H1 (cell line): ENCODE measurements at regions not wholly inside any gene's neighbourhood (a gene's known extent, or its start where the extent isn't known, plus 50 kb on each side); places are given as distances from the start of the nearest gene placed in this dataset.
"Not testable (repeated sequence)": the region's sequence is repeated elsewhere in the genome, so short reads cannot be mapped to it uniquely, and the experiment has no call there.

Experiments used
- CTCF ChIA-PET: fragments of 300-600 bp; sonication (Branson Sonifier 250); formaldehyde crosslinking; loops from one replicate; lab custom pipeline; 2021; ENCODE audit not compliant: partially characterized antibody; lab: Charles Lee
- POLR2A ChIA-PET: fragments of 300-600 bp; sonication (Branson Sonifier 250); formaldehyde crosslinking; loops from one replicate; lab custom pipeline; 2021; ENCODE audit warnings: inconsistent platforms; ENCODE audit not compliant: partially characterized antibody; lab: Charles Lee
- DNase-seq, 2 experiments: peaks; one replicate each; pipeline versions ENCODE4 v3.0.0 to v3.0.0-alpha.2; 2010 to 2022; ENCODE audit warnings: low spot score in 2 of 2, low read depth in 1 of 2, mixed read lengths in 1 of 2
- FAIRE-seq: peaks from 2 replicates; lab custom pipeline; 2011; peaks lifted over from hg19 to GRCh38; lab: Jason Lieb, UNC
- H2AFZ ChIP-seq: 2 replicates; pipeline ENCODE4 v1.8.1; 2012; ENCODE audit warnings: low read length, inconsistent platforms
- H2AK5ac ChIP-seq: 2 replicates; pipeline ENCODE4 v1.6.1; 2013; ENCODE audit warnings: low read depth, low read length
- H2BK120ac ChIP-seq: replicated peaks from 2 replicates; pipeline ENCODE3; 2013; ENCODE audit warnings: low read depth, low read length, inconsistent platforms
- H2BK12ac ChIP-seq: 2 replicates; pipeline ENCODE4 v1.6.1; 2013; ENCODE audit warnings: low read depth, low read length
- H2BK15ac ChIP-seq: 2 replicates; pipeline ENCODE4 v1.6.1; 2013; ENCODE audit warnings: low read length
- H2BK20ac ChIP-seq: 2 replicates; pipeline ENCODE4 v1.6.1; 2013; ENCODE audit warnings: low read length
- H2BK5ac ChIP-seq: 2 replicates; pipeline ENCODE4 v1.6.1; 2013; ENCODE audit warnings: low read depth, low read length
- H3K14ac ChIP-seq: 2 replicates; pipeline ENCODE4 v1.6.1; 2013; ENCODE audit warnings: inconsistent platforms; ENCODE audit not compliant: insufficient read length
- H3K18ac ChIP-seq: 2 replicates; pipeline ENCODE4 v1.6.1; 2013; ENCODE audit warnings: low read length; ENCODE audit errors: extremely low read depth
- H3K23ac ChIP-seq: 2 replicates; pipeline ENCODE4 v1.6.1; 2013; ENCODE audit warnings: inconsistent platforms; ENCODE audit not compliant: insufficient read length
- H3K23me2 ChIP-seq: 2 replicates; pipeline ENCODE4 v1.6.1; 2013; ENCODE audit warnings: low read depth, low read length
- H3K27ac ChIP-seq: 2 replicates; pipeline ENCODE4 v1.6.1; 2011; ENCODE audit warnings: low read depth, low read length, inconsistent platforms
- H3K27me3 ChIP-seq, 4 experiments: replicated peaks in 1 of 4; 1 replicate in 1 of 4; 2 replicates in 3 of 4; pipeline versions ENCODE4 v1.6.1 to v1.8.1; 2011 to 2013; ENCODE audit warnings: low read length in 3 of 4, mild to moderate bottlenecking in 3 of 4, inconsistent platforms in 2 of 4, mixed read lengths in 2 of 4, moderate library complexity in 1 of 4; ENCODE audit not compliant: control insufficient read depth in 3 of 4, insufficient read depth in 3 of 4; ENCODE audit errors: extremely low read depth in 1 of 4
- H3K36me3 ChIP-seq, 4 experiments: 2 replicates each; pipeline versions ENCODE4 v1.6.1 to v1.8.1; 2011 to 2013; ENCODE audit warnings: mild to moderate bottlenecking in 4 of 4, low read length in 3 of 4, moderate library complexity in 2 of 4, control low read depth in 1 of 4, inconsistent platforms in 1 of 4; ENCODE audit not compliant: insufficient read depth in 4 of 4, control insufficient read depth in 2 of 4
- H3K4ac ChIP-seq: replicated peaks from 2 replicates; pipeline ENCODE3; 2013; ENCODE audit warnings: low read length, low read depth, mixed read lengths, inconsistent platforms; ENCODE audit not compliant: insufficient read length
- H3K4me1 ChIP-seq, 4 experiments: replicated peaks in 1 of 4; 1 replicate in 1 of 4; 2 replicates in 3 of 4; pipeline versions ENCODE4 v1.6.1 to v1.8.1; 2011 to 2013; ENCODE audit warnings: low read length in 3 of 4, inconsistent platforms in 2 of 4, mixed read lengths in 1 of 4; ENCODE audit not compliant: insufficient read depth in 4 of 4, control insufficient read depth in 3 of 4
- H3K4me2 ChIP-seq, 2 experiments: 2 replicates each; pipeline versions ENCODE4 v1.6.1 to v1.8.1; 2011 to 2013; ENCODE audit warnings: low read depth in 2 of 2, low read length in 2 of 2, control low read depth in 1 of 2, inconsistent platforms in 1 of 2, mild to moderate bottlenecking in 1 of 2; ENCODE audit not compliant: insufficient read depth in 1 of 2
- H3K4me3 ChIP-seq, 4 experiments: fragments of 200-600, 300-600 bp in 1 of 4; sonication (generic), shearing (Covaris generic), sonication (Bioruptor Twin) in 1 of 4; 2 replicates each; pipeline versions ENCODE4 v1.5.1 to v1.8.1; 2011 to 2016; ENCODE audit warnings: low read length in 4 of 4, low read depth in 3 of 4, control low read depth in 2 of 4, inconsistent platforms in 2 of 4, mild to moderate bottlenecking in 2 of 4, mixed read lengths in 1 of 4, moderate library complexity in 1 of 4; ENCODE audit not compliant: insufficient read depth in 2 of 4; ENCODE audit errors: extremely low read depth in 1 of 4
- H3K56ac ChIP-seq: replicated peaks from 2 replicates; pipeline ENCODE3; 2013; ENCODE audit warnings: low read depth, mild to moderate bottlenecking, mixed read lengths, low read length, inconsistent platforms; ENCODE audit not compliant: insufficient read length
- H3K79me1 ChIP-seq: 2 replicates; pipeline ENCODE4 v1.6.1; 2013; ENCODE audit warnings: low read depth, low read length, control low read depth
- H3K79me2 ChIP-seq, 2 experiments: 2 replicates each; pipeline versions ENCODE4 v1.6.1 to v1.8.1; 2012 to 2013; ENCODE audit warnings: low read length in 2 of 2, mild to moderate bottlenecking in 2 of 2, inconsistent platforms in 1 of 2; ENCODE audit not compliant: insufficient read depth in 2 of 2, control insufficient read depth in 1 of 2
- H3K9ac ChIP-seq, 4 experiments: replicated peaks in 1 of 4; 1 replicate in 1 of 4; 2 replicates in 3 of 4; pipeline versions ENCODE4 v1.6.1 to v1.8.1; 2011 to 2013; ENCODE audit warnings: low read depth in 3 of 4, low read length in 3 of 4, control low read depth in 2 of 4, mild to moderate bottlenecking in 2 of 4, moderate library complexity in 2 of 4, inconsistent platforms in 1 of 4; ENCODE audit errors: extremely low read depth in 1 of 4
- H3K9me3 ChIP-seq, 2 experiments: 2 replicates each; pipeline versions ENCODE4 v1.6.1 to v1.8.1; 2012 to 2013; ENCODE audit warnings: mild to moderate bottlenecking in 2 of 2, moderate library complexity in 2 of 2, control low read depth in 1 of 2, inconsistent platforms in 1 of 2, low read depth in 1 of 2, low read length in 1 of 2, mixed read lengths in 1 of 2; ENCODE audit not compliant: insufficient read depth in 2 of 2
- H4K20me1 ChIP-seq, 2 experiments: replicated peaks in 1 of 2; 2 replicates each; pipeline versions ENCODE3 to v1.8.1; 2011 to 2013; ENCODE audit warnings: inconsistent platforms in 2 of 2, low read length in 2 of 2, mild to moderate bottlenecking in 1 of 2; ENCODE audit not compliant: insufficient read depth in 2 of 2, control insufficient read depth in 1 of 2
- H4K5ac ChIP-seq: 2 replicates; pipeline ENCODE4 v1.6.1; 2013; ENCODE audit warnings: low read length, low read depth, mixed read lengths, inconsistent platforms; ENCODE audit not compliant: insufficient read length
- H4K8ac ChIP-seq: 2 replicates; pipeline ENCODE4 v1.8.0; 2013; ENCODE audit warnings: mild to moderate bottlenecking, moderate library complexity, low read length, inconsistent platforms; ENCODE audit not compliant: insufficient read depth; ENCODE audit errors: extremely low read depth
- H4K91ac ChIP-seq: replicated peaks from 2 replicates; pipeline ENCODE3; 2013; ENCODE audit warnings: low read length, mixed read lengths, inconsistent platforms; ENCODE audit not compliant: insufficient read length
- WGBS, 2 experiments: shearing (Covaris generic) in 1 of 2; methylation state at CpG; one replicate each; pipeline versions ENCODE4 v1.1.6 to v1.1.7; 2013 to 2015; ENCODE audit warnings: low lambda C conversion rate in 2 of 2, mixed read lengths in 2 of 2, inconsistent platforms in 1 of 2, low coverage in 1 of 2, missing lambda C conversion rate in 1 of 2; ENCODE audit not compliant: insufficient replicate concordance in 2 of 2, insufficient coverage in 1 of 2, insufficient read length in 1 of 2; ENCODE audit errors: extremely low coverage in 1 of 2, missing lambda C conversion rate in 1 of 2; 5-methylcytosine and 5-hydroxymethylcytosine counted together

- H3K23ac ChIP-seq, H4K8ac ChIP-seq, H3K9ac ChIP-seq, H2AFZ ChIP-seq, H3K36me3 ChIP-seq, H3K27ac ChIP-seq, H3K18ac ChIP-seq, H3K14ac ChIP-seq, H2BK20ac ChIP-seq, H2BK15ac ChIP-seq, FAIRE-seq, H2AK5ac ChIP-seq, H3K23me2 ChIP-seq, H3K27me3 ChIP-seq, H2BK12ac ChIP-seq, H4K5ac ChIP-seq, H3K4me3 ChIP-seq, H3K56ac ChIP-seq, H3K4ac ChIP-seq, DNase-seq, H2BK5ac ChIP-seq, H3K9me3 ChIP-seq, H4K20me1 ChIP-seq, H3K79me2 ChIP-seq, H2BK120ac ChIP-seq, H3K4me1 ChIP-seq, H3K4me2 ChIP-seq, H4K91ac ChIP-seq, POLR2A ChIA-PET, H3K79me1 ChIP-seq: not testable (repeated sequence)
- CTCF ChIA-PET: interaction anchor here (0.5 to 1.5 kb wide), 3 partner anchors 26 to 399 kb away, joined by 3 read pairs; no protein-coding TSS in a partner anchor
- 98% methylated on average over 15 of the region's 19 CpGs; no CpG with 5 or more reads in 1 of the 2 experiments for WGBS, 2 experiments
Observed at GRCh38 chr20:54918993-54919392, 443.6 kb downstream of the DOK5 start.
